Panc1 (cell line): ENCODE measurements at regions not wholly inside any gene's neighbourhood (a gene's known extent, or its start where the extent isn't known, plus 50 kb on each side); places are given as distances from the start of the nearest gene placed in this dataset.

Experiments used
- TF ChIP-seq, protein P1 (sequence below): fragments of 450-650 bp; IDR thresholded peaks from 2 replicates; pipeline ENCODE4 v1.5.1; 2017; ENCODE audit warnings: mild to moderate bottlenecking
- TF ChIP-seq, protein P2 (sequence below), 2 experiments: IDR thresholded peaks; 2 replicates each; pipeline ENCODE4 v1.6.1; 2011 to 2012; ENCODE audit warnings: low read depth in 2 of 2, control low read depth in 1 of 2, low read length in 1 of 2, mild to moderate bottlenecking in 1 of 2, moderate library complexity in 1 of 2; ENCODE audit not compliant: insufficient read depth in 1 of 2

DNA sequence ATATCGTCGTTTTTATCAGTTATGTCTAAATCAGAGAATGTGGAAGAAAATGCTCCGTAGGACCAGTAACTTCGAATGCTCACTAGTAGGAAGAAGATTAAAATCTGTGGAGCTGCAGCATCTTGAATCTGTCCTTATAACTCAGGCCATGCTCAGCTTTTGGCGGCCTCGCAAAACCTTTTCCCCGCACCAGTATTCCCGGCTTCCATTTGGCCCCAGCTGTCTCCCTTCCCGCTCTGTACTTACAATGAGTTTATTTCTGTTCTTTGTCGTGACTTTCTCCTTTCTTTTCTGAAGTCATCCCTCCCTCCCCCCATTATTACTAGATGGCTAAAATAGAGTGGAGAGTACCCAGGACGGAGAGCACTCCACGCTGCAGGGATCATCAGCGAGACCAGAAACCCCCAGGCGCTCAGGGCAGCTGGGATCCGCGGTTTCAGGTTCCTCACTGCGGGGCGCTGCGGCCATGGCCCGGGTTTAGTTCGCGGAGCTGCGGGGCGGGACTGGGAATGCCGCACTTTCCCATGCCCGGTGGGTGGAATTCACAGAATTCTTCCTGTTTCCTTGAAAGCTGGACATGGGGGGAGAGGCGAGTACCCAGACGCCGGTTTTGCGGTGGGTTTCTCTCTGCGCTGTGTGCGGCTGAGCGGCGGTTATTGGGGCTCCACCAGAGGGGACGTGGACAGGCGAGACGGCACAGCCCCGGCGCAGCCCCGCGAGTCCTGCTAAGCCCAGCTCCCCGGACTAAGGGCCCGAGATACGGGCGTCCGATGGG, 183.5 kb downstream of the POM121L12 start:
- TF ChIP-seq, protein P1, sequence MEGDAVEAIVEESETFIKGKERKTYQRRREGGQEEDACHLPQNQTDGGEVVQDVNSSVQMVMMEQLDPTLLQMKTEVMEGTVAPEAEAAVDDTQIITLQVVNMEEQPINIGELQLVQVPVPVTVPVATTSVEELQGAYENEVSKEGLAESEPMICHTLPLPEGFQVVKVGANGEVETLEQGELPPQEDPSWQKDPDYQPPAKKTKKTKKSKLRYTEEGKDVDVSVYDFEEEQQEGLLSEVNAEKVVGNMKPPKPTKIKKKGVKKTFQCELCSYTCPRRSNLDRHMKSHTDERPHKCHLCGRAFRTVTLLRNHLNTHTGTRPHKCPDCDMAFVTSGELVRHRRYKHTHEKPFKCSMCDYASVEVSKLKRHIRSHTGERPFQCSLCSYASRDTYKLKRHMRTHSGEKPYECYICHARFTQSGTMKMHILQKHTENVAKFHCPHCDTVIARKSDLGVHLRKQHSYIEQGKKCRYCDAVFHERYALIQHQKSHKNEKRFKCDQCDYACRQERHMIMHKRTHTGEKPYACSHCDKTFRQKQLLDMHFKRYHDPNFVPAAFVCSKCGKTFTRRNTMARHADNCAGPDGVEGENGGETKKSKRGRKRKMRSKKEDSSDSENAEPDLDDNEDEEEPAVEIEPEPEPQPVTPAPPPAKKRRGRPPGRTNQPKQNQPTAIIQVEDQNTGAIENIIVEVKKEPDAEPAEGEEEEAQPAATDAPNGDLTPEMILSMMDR, result no peak
- TF ChIP-seq, protein P2, sequence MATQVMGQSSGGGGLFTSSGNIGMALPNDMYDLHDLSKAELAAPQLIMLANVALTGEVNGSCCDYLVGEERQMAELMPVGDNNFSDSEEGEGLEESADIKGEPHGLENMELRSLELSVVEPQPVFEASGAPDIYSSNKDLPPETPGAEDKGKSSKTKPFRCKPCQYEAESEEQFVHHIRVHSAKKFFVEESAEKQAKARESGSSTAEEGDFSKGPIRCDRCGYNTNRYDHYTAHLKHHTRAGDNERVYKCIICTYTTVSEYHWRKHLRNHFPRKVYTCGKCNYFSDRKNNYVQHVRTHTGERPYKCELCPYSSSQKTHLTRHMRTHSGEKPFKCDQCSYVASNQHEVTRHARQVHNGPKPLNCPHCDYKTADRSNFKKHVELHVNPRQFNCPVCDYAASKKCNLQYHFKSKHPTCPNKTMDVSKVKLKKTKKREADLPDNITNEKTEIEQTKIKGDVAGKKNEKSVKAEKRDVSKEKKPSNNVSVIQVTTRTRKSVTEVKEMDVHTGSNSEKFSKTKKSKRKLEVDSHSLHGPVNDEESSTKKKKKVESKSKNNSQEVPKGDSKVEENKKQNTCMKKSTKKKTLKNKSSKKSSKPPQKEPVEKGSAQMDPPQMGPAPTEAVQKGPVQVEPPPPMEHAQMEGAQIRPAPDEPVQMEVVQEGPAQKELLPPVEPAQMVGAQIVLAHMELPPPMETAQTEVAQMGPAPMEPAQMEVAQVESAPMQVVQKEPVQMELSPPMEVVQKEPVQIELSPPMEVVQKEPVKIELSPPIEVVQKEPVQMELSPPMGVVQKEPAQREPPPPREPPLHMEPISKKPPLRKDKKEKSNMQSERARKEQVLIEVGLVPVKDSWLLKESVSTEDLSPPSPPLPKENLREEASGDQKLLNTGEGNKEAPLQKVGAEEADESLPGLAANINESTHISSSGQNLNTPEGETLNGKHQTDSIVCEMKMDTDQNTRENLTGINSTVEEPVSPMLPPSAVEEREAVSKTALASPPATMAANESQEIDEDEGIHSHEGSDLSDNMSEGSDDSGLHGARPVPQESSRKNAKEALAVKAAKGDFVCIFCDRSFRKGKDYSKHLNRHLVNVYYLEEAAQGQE (IDR thresholded peaks at IDR 0.05; ENCODE audit: insufficient read depth in 1 of 2, low read depth in 2 of 2, low read length in 1 of 2), result no peak
